Neural cell (in vitro differentiated cells): ENCODE measurements at regions not wholly inside any gene's neighbourhood (a gene's known extent, or its start where the extent isn't known, plus 50 kb on each side); places are given as distances from the start of the nearest gene placed in this dataset.

Source experiments
- EZH2 ChIP-seq: fragments of 200-600, 300-800 bp; shearing (Covaris generic), sonication (generic); IDR thresholded peaks from 2 replicates; pipeline ENCODE4 v1.6.1; 2014; ENCODE audit warnings: antibody characterized with exemption, low read length, borderline replicate concordance, mild to moderate bottlenecking; ENCODE audit not compliant: insufficient read depth, poor library complexity, severe bottlenecking
- MXI1 ChIP-seq: fragments of 450-650 bp; conservative IDR thresholded peaks from 2 replicates; pipeline ENCODE4 v1.6.1; 2014; ENCODE audit warnings: antibody characterized with exemption, mild to moderate bottlenecking; ENCODE audit not compliant: poor library complexity, severe bottlenecking
- POLR2AphosphoS5 ChIP-seq: IDR thresholded peaks from 2 replicates; pipeline ENCODE4 v1.6.1; 2012
- RAD21 ChIP-seq: fragments of 450-650 bp; conservative IDR thresholded peaks from 2 replicates; pipeline ENCODE4 v1.6.1; 2014; ENCODE audit warnings: antibody characterized with exemption, mild to moderate bottlenecking, moderate library complexity
- SMC3 ChIP-seq: fragments of 450-650 bp; conservative IDR thresholded peaks from 2 replicates; pipeline ENCODE4 v1.6.1; 2014; ENCODE audit warnings: antibody characterized with exemption, mild to moderate bottlenecking, moderate library complexity; ENCODE audit not compliant: poor library complexity
- TAF1 ChIP-seq: IDR thresholded peaks from 2 replicates; pipeline ENCODE4 v1.6.1; 2012; ENCODE audit warnings: low read depth
- TF ChIP-seq, protein P1 (sequence below): fragments of 450-650 bp; IDR thresholded peaks from 2 replicates; pipeline ENCODE4 v1.5.1; 2014; ENCODE audit warnings: antibody characterized with exemption, mild to moderate bottlenecking, moderate library complexity; ENCODE audit not compliant: poor library complexity, severe bottlenecking
- TF ChIP-seq, protein P2 (sequence below): IDR thresholded peaks from 2 replicates; pipeline ENCODE4 v1.6.1; 2012; ENCODE audit warnings: borderline replicate concordance

DNA sequence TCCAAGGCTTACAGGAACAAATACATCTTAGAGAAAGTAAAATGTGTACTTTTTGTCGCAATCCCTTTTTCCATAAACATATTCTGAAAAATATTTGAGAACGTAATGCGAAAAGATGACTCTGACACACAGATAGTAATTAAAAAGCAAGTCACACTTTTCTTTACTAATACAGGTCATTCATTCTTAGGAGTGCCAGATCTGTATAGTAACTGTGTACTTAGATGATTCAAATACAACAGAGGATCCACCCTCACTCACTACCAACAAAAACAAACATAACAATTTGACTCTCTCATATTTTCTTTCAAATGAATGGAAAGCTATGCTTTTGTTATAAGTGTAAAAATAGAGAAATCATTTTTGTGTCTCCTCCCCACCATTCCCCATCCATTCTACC, 795.4 kb downstream of the SLC6A15 start:
- no peak for TF ChIP-seq EZH2
- no peak for TF ChIP-seq MXI1
- TF ChIP-seq, protein P1, sequence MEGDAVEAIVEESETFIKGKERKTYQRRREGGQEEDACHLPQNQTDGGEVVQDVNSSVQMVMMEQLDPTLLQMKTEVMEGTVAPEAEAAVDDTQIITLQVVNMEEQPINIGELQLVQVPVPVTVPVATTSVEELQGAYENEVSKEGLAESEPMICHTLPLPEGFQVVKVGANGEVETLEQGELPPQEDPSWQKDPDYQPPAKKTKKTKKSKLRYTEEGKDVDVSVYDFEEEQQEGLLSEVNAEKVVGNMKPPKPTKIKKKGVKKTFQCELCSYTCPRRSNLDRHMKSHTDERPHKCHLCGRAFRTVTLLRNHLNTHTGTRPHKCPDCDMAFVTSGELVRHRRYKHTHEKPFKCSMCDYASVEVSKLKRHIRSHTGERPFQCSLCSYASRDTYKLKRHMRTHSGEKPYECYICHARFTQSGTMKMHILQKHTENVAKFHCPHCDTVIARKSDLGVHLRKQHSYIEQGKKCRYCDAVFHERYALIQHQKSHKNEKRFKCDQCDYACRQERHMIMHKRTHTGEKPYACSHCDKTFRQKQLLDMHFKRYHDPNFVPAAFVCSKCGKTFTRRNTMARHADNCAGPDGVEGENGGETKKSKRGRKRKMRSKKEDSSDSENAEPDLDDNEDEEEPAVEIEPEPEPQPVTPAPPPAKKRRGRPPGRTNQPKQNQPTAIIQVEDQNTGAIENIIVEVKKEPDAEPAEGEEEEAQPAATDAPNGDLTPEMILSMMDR, result no peak
- no peak for TF ChIP-seq POLR2AphosphoS5
- TF ChIP-seq SMC3, result no peak
- no peak for TF ChIP-seq TAF1
- TF ChIP-seq, protein P2, sequence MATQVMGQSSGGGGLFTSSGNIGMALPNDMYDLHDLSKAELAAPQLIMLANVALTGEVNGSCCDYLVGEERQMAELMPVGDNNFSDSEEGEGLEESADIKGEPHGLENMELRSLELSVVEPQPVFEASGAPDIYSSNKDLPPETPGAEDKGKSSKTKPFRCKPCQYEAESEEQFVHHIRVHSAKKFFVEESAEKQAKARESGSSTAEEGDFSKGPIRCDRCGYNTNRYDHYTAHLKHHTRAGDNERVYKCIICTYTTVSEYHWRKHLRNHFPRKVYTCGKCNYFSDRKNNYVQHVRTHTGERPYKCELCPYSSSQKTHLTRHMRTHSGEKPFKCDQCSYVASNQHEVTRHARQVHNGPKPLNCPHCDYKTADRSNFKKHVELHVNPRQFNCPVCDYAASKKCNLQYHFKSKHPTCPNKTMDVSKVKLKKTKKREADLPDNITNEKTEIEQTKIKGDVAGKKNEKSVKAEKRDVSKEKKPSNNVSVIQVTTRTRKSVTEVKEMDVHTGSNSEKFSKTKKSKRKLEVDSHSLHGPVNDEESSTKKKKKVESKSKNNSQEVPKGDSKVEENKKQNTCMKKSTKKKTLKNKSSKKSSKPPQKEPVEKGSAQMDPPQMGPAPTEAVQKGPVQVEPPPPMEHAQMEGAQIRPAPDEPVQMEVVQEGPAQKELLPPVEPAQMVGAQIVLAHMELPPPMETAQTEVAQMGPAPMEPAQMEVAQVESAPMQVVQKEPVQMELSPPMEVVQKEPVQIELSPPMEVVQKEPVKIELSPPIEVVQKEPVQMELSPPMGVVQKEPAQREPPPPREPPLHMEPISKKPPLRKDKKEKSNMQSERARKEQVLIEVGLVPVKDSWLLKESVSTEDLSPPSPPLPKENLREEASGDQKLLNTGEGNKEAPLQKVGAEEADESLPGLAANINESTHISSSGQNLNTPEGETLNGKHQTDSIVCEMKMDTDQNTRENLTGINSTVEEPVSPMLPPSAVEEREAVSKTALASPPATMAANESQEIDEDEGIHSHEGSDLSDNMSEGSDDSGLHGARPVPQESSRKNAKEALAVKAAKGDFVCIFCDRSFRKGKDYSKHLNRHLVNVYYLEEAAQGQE, result no peak
- TF ChIP-seq RAD21, result no peak
